ENCODE measurements at regions not wholly inside any gene's neighbourhood (a gene's known extent, or its start where the extent isn't known, plus 50 kb on each side); places are given as distances from the start of the nearest gene placed in this dataset.

DNA sequence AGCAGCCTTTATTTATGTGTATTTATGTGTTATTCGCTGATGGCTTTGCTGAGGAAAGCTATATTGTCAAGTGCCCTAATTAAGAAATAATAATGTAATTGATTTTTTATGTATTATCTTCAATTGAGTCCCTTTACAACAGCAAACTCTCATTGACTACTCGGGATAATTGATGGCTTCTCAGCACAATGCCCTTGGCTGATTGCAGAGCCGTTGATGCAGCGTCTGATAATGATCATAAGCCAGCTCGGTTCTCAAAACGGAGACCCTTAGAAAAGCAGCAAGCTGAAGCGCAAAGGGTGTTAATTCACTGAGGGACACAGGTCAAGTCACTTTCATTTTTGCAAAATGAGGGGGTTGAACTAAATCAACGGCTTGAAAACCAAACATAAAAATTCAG is 357.1 kb upstream of the KCNH8 start:
- TF ChIP-seq, protein P1, sequence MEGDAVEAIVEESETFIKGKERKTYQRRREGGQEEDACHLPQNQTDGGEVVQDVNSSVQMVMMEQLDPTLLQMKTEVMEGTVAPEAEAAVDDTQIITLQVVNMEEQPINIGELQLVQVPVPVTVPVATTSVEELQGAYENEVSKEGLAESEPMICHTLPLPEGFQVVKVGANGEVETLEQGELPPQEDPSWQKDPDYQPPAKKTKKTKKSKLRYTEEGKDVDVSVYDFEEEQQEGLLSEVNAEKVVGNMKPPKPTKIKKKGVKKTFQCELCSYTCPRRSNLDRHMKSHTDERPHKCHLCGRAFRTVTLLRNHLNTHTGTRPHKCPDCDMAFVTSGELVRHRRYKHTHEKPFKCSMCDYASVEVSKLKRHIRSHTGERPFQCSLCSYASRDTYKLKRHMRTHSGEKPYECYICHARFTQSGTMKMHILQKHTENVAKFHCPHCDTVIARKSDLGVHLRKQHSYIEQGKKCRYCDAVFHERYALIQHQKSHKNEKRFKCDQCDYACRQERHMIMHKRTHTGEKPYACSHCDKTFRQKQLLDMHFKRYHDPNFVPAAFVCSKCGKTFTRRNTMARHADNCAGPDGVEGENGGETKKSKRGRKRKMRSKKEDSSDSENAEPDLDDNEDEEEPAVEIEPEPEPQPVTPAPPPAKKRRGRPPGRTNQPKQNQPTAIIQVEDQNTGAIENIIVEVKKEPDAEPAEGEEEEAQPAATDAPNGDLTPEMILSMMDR (IDR thresholded peaks at IDR 0.05 in 2 of 3, conservative IDR thresholded peaks at IDR 0.05 in 1 of 3; ENCODE audit: insufficient read depth in 2 of 3, low read depth in 1 of 3, low read length in 3 of 3), result no peak
- TF ChIP-seq, protein P2, sequence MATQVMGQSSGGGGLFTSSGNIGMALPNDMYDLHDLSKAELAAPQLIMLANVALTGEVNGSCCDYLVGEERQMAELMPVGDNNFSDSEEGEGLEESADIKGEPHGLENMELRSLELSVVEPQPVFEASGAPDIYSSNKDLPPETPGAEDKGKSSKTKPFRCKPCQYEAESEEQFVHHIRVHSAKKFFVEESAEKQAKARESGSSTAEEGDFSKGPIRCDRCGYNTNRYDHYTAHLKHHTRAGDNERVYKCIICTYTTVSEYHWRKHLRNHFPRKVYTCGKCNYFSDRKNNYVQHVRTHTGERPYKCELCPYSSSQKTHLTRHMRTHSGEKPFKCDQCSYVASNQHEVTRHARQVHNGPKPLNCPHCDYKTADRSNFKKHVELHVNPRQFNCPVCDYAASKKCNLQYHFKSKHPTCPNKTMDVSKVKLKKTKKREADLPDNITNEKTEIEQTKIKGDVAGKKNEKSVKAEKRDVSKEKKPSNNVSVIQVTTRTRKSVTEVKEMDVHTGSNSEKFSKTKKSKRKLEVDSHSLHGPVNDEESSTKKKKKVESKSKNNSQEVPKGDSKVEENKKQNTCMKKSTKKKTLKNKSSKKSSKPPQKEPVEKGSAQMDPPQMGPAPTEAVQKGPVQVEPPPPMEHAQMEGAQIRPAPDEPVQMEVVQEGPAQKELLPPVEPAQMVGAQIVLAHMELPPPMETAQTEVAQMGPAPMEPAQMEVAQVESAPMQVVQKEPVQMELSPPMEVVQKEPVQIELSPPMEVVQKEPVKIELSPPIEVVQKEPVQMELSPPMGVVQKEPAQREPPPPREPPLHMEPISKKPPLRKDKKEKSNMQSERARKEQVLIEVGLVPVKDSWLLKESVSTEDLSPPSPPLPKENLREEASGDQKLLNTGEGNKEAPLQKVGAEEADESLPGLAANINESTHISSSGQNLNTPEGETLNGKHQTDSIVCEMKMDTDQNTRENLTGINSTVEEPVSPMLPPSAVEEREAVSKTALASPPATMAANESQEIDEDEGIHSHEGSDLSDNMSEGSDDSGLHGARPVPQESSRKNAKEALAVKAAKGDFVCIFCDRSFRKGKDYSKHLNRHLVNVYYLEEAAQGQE (IDR thresholded peaks at IDR 0.05; ENCODE audit: borderline replicate concordance), result no peak
- TF ChIP-seq, protein P2 (CRISPR knock-in tag; IDR thresholded peaks at IDR 0.05; ENCODE audit: low read depth), result no peak
- no peak for TF ChIP-seq ARNT (IDR thresholded peaks at IDR 0.05)
- no peak for TF ChIP-seq ZNF274 (IDR thresholded peaks at IDR 0.05; ENCODE audit: borderline replicate concordance, low read depth, low read length)
- TF ChIP-seq MAFK (IDR thresholded peaks at IDR 0.05; ENCODE audit: low read length), result no peak
- TF ChIP-seq NR3C1 (CRISPR knock-in tag; IDR thresholded peaks at IDR 0.05), result no peak
- TF ChIP-seq ZEB2 (IDR thresholded peaks at IDR 0.05), result no peak

Data from K562 (cell line).